ENCODE measurements at regions not wholly inside any gene's neighbourhood (a gene's known extent, or its start where the extent isn't known, plus 50 kb on each side); places are given as distances from the start of the nearest gene placed in this dataset.
"Not testable (repeated sequence)": the region's sequence is repeated elsewhere in the genome, so short reads cannot be mapped to it uniquely, and the experiment has no call there.

DNA sequence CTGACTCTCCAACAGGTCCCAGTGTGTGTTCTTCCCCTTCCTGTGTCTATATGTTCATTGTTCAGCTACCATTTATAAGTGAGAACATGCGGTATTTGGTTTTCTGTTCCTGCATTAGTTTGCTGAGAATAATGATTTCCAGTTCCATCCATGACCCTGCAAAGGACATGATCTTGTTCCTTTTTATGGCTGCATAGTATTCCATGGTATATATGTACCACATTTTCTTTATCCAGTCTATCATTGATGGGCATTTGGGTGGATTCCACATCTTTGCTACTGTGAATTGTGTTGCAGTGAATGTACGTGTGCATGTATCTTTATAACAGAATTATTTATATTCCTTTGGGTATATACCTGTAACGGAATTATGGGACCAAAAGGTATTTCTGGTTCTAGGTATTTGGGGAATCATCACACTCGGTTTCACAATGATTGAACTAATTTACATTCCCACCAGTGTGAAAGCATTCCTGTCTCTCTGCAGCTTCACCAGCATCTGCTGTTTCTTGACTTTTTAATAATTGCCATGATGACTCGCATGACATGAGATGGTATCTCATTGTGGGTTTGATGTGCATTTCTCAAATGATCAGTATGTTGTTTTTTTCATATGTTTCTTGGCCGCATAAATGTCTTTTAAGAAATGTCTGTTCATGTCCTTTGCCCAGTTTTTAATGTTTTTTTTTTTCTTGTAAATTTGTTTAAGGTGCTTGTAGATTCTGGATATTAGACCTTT lies 60.2 kb downstream of the LSMEM1 start:
- intact Hi-C loops (cut with DNase I), result loop anchor here (5.0 to 10.0 kb wide), 2 partner anchors 354 to 871 kb away; no protein-coding TSS in a partner anchor
- DNase-seq (no peak), ATAC-seq (no peak)
- Histone ChIP-seq H3K36me3 (ENCODE audit: insufficient read depth in 1 of 2, low read depth in 1 of 2) (no peaks in the 10 kb centered on the region), H3K9me3 (no peaks in the 10 kb centered on the region), H3K4me1 (no peaks in the 10 kb centered on the region), H3K27me3 (ENCODE audit: insufficient read depth in 3 of 3, low read length in 2 of 3) (no peaks in the 10 kb centered on the region), H3K4me3 (no peak overlapping the region), H3K27ac (no peak overlapping the region)
- 92 to 96% (median 92%) methylated on average over 6 of the region's 6 CpGs for WGBS, 3 donors
- TF ChIP-seq, protein P1, sequence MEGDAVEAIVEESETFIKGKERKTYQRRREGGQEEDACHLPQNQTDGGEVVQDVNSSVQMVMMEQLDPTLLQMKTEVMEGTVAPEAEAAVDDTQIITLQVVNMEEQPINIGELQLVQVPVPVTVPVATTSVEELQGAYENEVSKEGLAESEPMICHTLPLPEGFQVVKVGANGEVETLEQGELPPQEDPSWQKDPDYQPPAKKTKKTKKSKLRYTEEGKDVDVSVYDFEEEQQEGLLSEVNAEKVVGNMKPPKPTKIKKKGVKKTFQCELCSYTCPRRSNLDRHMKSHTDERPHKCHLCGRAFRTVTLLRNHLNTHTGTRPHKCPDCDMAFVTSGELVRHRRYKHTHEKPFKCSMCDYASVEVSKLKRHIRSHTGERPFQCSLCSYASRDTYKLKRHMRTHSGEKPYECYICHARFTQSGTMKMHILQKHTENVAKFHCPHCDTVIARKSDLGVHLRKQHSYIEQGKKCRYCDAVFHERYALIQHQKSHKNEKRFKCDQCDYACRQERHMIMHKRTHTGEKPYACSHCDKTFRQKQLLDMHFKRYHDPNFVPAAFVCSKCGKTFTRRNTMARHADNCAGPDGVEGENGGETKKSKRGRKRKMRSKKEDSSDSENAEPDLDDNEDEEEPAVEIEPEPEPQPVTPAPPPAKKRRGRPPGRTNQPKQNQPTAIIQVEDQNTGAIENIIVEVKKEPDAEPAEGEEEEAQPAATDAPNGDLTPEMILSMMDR (IDR thresholded peaks at IDR 0.05), result no peak

DNA sequence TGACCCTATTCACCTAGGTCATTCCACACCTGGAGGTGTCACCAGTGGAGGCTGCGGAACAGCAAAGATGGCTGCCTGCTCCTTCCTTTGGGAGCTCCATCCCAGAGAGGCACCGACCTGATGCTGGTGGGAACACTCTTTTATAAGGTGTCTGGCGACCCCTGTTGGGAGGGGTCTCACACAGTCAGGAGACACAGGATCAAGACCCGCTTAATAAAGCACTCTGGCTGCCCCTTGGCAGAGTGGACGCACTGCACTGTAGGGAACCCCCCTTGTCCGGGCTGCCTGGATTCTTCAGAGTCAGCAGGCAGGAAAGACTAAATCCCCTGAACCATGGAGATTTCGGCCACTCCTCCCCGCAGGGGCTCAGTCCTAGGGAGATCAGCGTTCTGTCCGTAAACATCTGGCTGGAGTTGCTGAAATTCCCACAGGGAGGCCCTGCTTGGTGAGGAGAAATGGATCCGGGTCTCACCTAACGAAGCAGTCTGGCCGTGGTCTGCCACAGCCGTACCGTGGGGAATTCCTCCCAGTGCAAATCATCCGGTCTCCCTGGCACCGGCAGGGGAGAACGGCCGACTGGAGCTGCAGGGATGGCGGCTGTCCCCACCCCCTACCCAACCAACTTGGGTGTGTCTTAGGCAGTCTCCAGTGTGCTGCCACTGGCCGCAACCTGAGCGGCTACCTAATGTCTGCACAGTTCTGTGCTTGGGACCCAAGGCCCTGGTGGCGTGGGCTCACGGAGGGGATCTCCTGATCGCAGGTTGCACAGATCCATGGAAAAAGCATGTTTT lies 66.1 kb downstream of the LSMEM1 start:
- WGBS, 3 donors, result 77 to 84% (median 81%) methylated on average over 23 to 25 of the region's 25 CpGs
- TF ChIP-seq, protein P1 (IDR thresholded peaks at IDR 0.05), result no peak
- H3K36me3 ChIP-seq (ENCODE audit: insufficient read depth in 1 of 2, low read depth in 1 of 2), result no peaks in the 10 kb centered on the region
- H3K9me3 ChIP-seq, result no peaks in the 10 kb centered on the region
- intact Hi-C loops (cut with DNase I), result loop anchor here in 1 of 2 donors (10.0 kb wide), 1 partner anchor 348 kb away; no protein-coding TSS in a partner anchor
- DNase-seq (no peak), ATAC-seq (no peak)
- H3K27me3 ChIP-seq (ENCODE audit: insufficient read depth in 3 of 3, low read length in 2 of 3), result no peaks in the 10 kb centered on the region
- H3K4me1 ChIP-seq, result no peaks in the 10 kb centered on the region
- H3K27ac ChIP-seq, result no peak overlapping the region
- no peak overlapping the region for H3K4me3 ChIP-seq

DNA sequence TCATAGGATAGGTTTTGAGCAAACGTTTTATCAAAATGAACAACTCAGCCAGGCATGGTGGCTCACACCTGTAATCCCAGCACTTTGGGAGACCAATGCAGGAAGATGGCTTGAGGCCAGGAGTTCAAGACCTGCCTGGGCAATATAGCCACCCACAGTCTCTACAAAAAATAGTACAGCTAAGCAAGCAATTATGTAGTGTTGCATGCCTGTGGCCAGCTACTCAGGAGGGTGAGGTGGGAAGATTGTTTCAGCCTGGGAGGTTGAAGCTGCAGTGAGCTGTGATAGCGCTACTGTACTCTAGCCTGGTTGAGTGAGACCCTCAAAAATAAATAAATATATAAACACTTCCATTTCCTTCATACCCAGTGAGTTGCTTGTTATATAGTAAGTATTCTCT lies 67.1 kb downstream of the LSMEM1 start:
- H3K36me3 ChIP-seq (ENCODE audit: insufficient read depth in 1 of 2, low read depth in 1 of 2), result no peaks in the 10 kb centered on the region
- no peak for ATAC-seq
- no peaks in the 10 kb centered on the region for H3K4me1 ChIP-seq
- H3K9me3 ChIP-seq, result no peaks in the 10 kb centered on the region
- TF ChIP-seq, protein P1 (IDR thresholded peaks at IDR 0.05), result no peak
- WGBS, 3 donors, result 75 to 86% (median 81%) methylated on average over 2 of the region's 2 CpGs
- no peak for DNase-seq
- H3K4me3 ChIP-seq, result no peak overlapping the region
- no peaks in the 10 kb centered on the region for H3K27me3 ChIP-seq (ENCODE audit: insufficient read depth in 3 of 3, low read length in 2 of 3)
- intact Hi-C loops (cut with DNase I), result loop anchor here in 1 of 2 donors (10.0 kb wide), 1 partner anchor 347 kb away; no protein-coding TSS in a partner anchor
- H3K27ac ChIP-seq, result no peak overlapping the region

DNA sequence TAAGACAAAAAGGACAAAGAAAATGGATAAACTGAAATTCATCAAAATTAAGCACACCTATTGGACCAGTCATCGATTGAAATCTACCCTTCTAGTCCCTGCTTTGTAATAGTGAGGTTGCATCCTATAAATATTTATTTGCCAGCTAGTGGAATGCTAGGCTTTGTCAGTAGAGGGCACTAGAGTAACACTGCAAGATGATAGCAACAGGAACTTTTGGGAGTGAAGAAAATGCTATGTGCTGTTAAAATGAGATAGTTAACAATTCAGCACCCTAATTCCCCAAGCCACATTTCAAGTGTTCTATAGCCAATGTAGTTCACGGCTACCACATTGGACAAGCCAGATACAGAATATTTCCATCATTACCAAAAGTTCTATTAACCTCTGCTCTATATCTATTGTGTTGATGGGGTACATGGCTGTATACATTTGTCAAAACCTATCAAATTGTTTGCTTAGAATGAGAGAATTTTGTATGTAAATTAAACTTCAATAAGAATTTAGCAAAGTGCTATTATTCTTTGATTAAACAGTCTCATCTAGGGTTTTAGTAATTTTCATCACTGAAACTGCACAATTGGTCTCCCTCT lies 69.8 kb downstream of the LSMEM1 start:
- H3K27me3 ChIP-seq (ENCODE audit: insufficient read depth in 3 of 3, low read length in 2 of 3), result no peaks in the 10 kb centered on the region
- H3K27ac ChIP-seq, result no peak overlapping the region
- H3K4me3 ChIP-seq, result no peak overlapping the region
- ATAC-seq, result peak in 3 of 4 donors; percentile 37 to 85 (median 70)
- H3K4me1 ChIP-seq, result no peaks in the 10 kb centered on the region
- TF ChIP-seq, protein P1 (IDR thresholded peaks at IDR 0.05), result peak; percentile 82
- no peak for DNase-seq
- no peaks in the 10 kb centered on the region for H3K9me3 ChIP-seq
- intact Hi-C loops (cut with DNase I), result loop anchor here (2.0 to 10.0 kb wide), 2 partner anchors 348 to 864 kb away; no protein-coding TSS in a partner anchor
- no peaks in the 10 kb centered on the region for H3K36me3 ChIP-seq (ENCODE audit: insufficient read depth in 1 of 2, low read depth in 1 of 2)
- 14 to 19% (median 18%) methylated on average over 2 of the region's 2 CpGs for WGBS, 3 donors

DNA sequence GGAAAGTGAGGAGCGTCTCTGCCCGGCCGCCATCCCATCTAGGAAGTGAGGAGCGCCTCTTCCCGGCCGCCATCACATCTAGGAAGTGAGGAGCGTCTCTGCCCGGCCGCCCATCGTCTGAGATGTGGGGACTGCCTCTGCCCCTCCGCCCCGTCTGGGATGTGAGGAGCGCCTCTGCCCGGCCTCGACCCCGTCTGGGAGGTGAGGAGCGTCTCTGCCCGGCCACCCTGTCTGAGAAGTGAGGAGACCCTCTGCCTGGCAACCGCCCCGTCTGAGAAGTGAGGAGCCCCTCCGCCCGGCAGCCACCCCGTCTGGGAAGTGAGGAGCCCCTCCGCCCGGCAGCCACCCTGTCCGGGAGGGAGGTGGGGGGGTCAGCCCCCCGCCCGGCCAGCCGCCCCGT lies 70.7 kb downstream of the LSMEM1 start:
- 96 to 100% (median 97%) methylated on average over 7 to 13 of the region's 30 CpGs for WGBS, 3 donors
- not testable (repeated sequence) for H3K27ac ChIP-seq; ATAC-seq; DNase-seq; H3K4me1 ChIP-seq; H3K9me3 ChIP-seq; H3K36me3 ChIP-seq (ENCODE audit: insufficient read depth in 1 of 2, low read depth in 1 of 2); H3K27me3 ChIP-seq (ENCODE audit: insufficient read depth in 3 of 3, low read length in 2 of 3); H3K4me3 ChIP-seq
- intact Hi-C loops (cut with DNase I), result loop anchor here (2.0 to 10.0 kb wide), 2 partner anchors 347 to 863 kb away; no protein-coding TSS in a partner anchor
